B cell (primary cell): ENCODE measurements at regions not wholly inside any gene's neighbourhood (a gene's known extent, or its start where the extent isn't known, plus 50 kb on each side); places are given as distances from the start of the nearest gene placed in this dataset.
"Not testable (repeated sequence)": the region's sequence is repeated elsewhere in the genome, so short reads cannot be mapped to it uniquely, and the experiment has no call there.

Experiments used
- ATAC-seq: fragments of 200-7000 bp; cut with Tn5 transposase; one replicate; pipeline ENCODE4 v1.10.0; 2021; ENCODE audit warnings: low read depth, mild to moderate bottlenecking, moderate number of reproducible peaks, moderate library complexity
- CTCF ChIA-PET: fragments of 350-600 bp; sonication (Branson Sonifier 250); formaldehyde crosslinking; loops from one replicate; lab custom pipeline; 2021; ENCODE audit warnings: antibody characterized with exemption, inconsistent platforms; lab: Charles Lee
- POLR2A ChIA-PET: fragments of 350-600 bp; sonication (Branson Sonifier 250); formaldehyde crosslinking; loops from one replicate; lab custom pipeline; 2021; ENCODE audit warnings: antibody characterized with exemption; lab: Charles Lee
- DNase-seq: peaks from one replicate; pipeline ENCODE4 v3.0.0; 2013
- H2AFZ ChIP-seq: 2 replicates; pipeline ENCODE4 v1.6.1; 2012; ENCODE audit warnings: mild to moderate bottlenecking, low read depth, low read length; ENCODE audit not compliant: insufficient read depth, poor library complexity, severe bottlenecking
- H3K27ac ChIP-seq, 2 donors: 1 replicate in 1 of 2; 2 replicates in 1 of 2; pipeline ENCODE4 v1.5.1; 2012 to 2013; ENCODE audit warnings: low read length in 2 of 2, mild to moderate bottlenecking in 2 of 2, moderate library complexity in 1 of 2
- H3K27me3 ChIP-seq, 4 experiments: fragments of 200-600 bp in 1 of 4; sonication (generic) in 1 of 4; replicated peaks in 1 of 4; 1 replicate in 2 of 4; 2 replicates in 2 of 4; pipeline versions ENCODE4 v1.6.1 to v1.7.0; 2013 to 2016; ENCODE audit warnings: low read length in 3 of 4, mild to moderate bottlenecking in 2 of 4, mixed read lengths in 1 of 4, moderate library complexity in 1 of 4; ENCODE audit not compliant: insufficient read depth in 4 of 4, control insufficient read depth in 3 of 4; ENCODE audit errors: control extremely low read depth in 1 of 4
- H3K36me3 ChIP-seq, 2 experiments: replicated peaks in 1 of 2; 1 replicate in 1 of 2; 2 replicates in 1 of 2; pipeline versions ENCODE4 v1.6.1 to v1.7.1; 2013; ENCODE audit warnings: low read length in 1 of 2; ENCODE audit not compliant: insufficient read depth in 2 of 2, control insufficient read depth in 1 of 2; ENCODE audit errors: control extremely low read depth in 1 of 2, extremely low read depth in 1 of 2
- H3K4me1 ChIP-seq, 2 donors: fragments of 200-600 bp in 1 of 2; sonication (generic) in 1 of 2; 1 replicate in 1 of 2; 2 replicates in 1 of 2; pipeline versions ENCODE4 v1.5.1 to v1.6.1; 2013 to 2017; ENCODE audit warnings: low read length in 2 of 2; ENCODE audit not compliant: control insufficient read depth in 2 of 2, insufficient read depth in 2 of 2
- H3K4me2 ChIP-seq: replicated peaks from 2 replicates; pipeline ENCODE3; 2012; ENCODE audit warnings: mild to moderate bottlenecking, low read depth, low read length; ENCODE audit not compliant: poor library complexity, severe bottlenecking
- H3K4me3 ChIP-seq, 5 experiments: fragments of 200-600 bp in 1 of 5; sonication (generic) in 1 of 5; 1 replicate in 3 of 5; 2 replicates in 2 of 5; pipeline versions ENCODE4 v1.5.1 to v1.7.0; 2011 to 2016; ENCODE audit warnings: low read length in 4 of 5, mild to moderate bottlenecking in 4 of 5, low read depth in 2 of 5, control low read depth in 1 of 5, moderate library complexity in 1 of 5; ENCODE audit not compliant: insufficient read depth in 1 of 5; ENCODE audit errors: control extremely low read depth in 1 of 5, extremely low read depth in 1 of 5
- H3K79me2 ChIP-seq: fragments of 200-600 bp; sonication (generic); one replicate; pipeline ENCODE4 v1.6.0; 2016; ENCODE audit warnings: low read length; ENCODE audit not compliant: control insufficient read depth, insufficient read depth
- H3K9ac ChIP-seq: fragments of 200-600 bp; sonication (generic); 2 replicates; pipeline ENCODE4 v1.6.1; 2017; ENCODE audit warnings: mild to moderate bottlenecking, low read length, moderate library complexity
- H3K9me3 ChIP-seq, 3 donors: one replicate each; pipeline versions ENCODE4 v1.6.1 to v1.7.1; 2013; ENCODE audit warnings: low read length in 2 of 3; ENCODE audit not compliant: control insufficient read depth in 2 of 3, insufficient read depth in 1 of 3; ENCODE audit errors: control extremely low read depth in 1 of 3
- H4K20me1 ChIP-seq: 2 replicates; pipeline ENCODE4 v1.6.0; 2012; ENCODE audit warnings: mild to moderate bottlenecking, low read length; ENCODE audit not compliant: insufficient read depth, control insufficient read depth, poor library complexity, severe bottlenecking
- H3K27ac Mint-ChIP-seq: one replicate; pipeline ENCODE4 v1.8.0; 2021; ENCODE audit warnings: mixed read lengths
- H3K27me3 Mint-ChIP-seq: one replicate; pipeline ENCODE4 v1.8.0; 2021; ENCODE audit warnings: mixed read lengths
- H3K4me1 Mint-ChIP-seq: one replicate; pipeline ENCODE4 v1.8.0; 2021; ENCODE audit warnings: mixed read lengths
- H3K4me3 Mint-ChIP-seq: one replicate; pipeline ENCODE4 v1.8.0; 2021; ENCODE audit warnings: mixed read lengths
- H3K9me3 Mint-ChIP-seq: one replicate; pipeline ENCODE4 v1.8.0; 2022; ENCODE audit warnings: mixed read lengths; ENCODE audit not compliant: insufficient read depth
- EZH2 ChIP-seq: IDR thresholded peaks from 2 replicates; pipeline ENCODE4 v1.6.1; 2012; ENCODE audit warnings: borderline replicate concordance, low read depth, mild to moderate bottlenecking, moderate library complexity, low read length; ENCODE audit not compliant: insufficient read depth, poor library complexity, severe bottlenecking
- WGBS: methylation state at CpG from one replicate; pipeline ENCODE4 v1.1.5; 2013; ENCODE audit warnings: missing lambda C conversion rate; ENCODE audit not compliant: insufficient coverage; 5-methylcytosine and 5-hydroxymethylcytosine counted together
- intact Hi-C: fragments of 100-400 bp; cut with micrococcal nuclease; formaldehyde crosslinking; loops from one replicate; pipeline ENCODE4 v1.10.0; 2022
- TF ChIP-seq, protein P1 (sequence below): fragments of 200-600 bp; IDR thresholded peaks from one replicate; pipeline ENCODE4 v1.8.0; 2022; ENCODE audit warnings: antibody characterized with exemption, mild to moderate bottlenecking

DNA sequence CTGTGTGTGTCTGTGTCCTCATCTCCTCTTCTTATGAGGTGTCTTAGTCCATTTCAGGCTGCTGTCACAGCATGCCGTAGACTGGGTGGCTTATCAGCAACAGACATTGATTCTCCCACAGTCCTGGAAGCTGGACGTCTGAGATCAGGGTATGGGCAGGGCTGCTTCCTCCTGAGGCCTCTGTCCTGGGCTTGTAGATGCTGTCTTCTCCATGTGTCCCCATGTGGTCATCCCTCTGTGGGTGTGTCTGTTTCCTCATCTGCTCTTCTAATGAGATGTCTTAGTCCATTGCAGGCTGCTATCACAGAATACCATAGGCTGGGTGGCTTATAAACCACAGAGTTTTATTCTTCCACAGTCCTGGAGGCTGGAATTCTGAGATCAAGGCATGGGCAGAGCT is 205.0 kb upstream of the USP9Y start:
- ATAC-seq: no peak

GRCh38 chrY:12500096-12500495 is 200.9 kb upstream of the USP9Y start:
- no peaks in the 10 kb centered on the region for H3K4me1 ChIP-seq
- no peak overlapping the region for H3K9ac ChIP-seq
- no peaks in the 10 kb centered on the region for H3K27me3 Mint-ChIP-seq
- no peak overlapping the region for H2AFZ ChIP-seq
- H3K4me3 ChIP-seq: no peak overlapping the region
- intact Hi-C loops: no loop called here
- CTCF ChIA-PET: no interaction called here
- WGBS: 100% methylated on average over 2 of the region's 3 CpGs
- no peak for ATAC-seq
- no peaks in the 10 kb centered on the region for H4K20me1 ChIP-seq
- no peaks in the 10 kb centered on the region for H3K4me1 Mint-ChIP-seq
- no peak overlapping the region for H3K4me2 ChIP-seq
- H3K27me3 ChIP-seq: no peaks in the 10 kb centered on the region
- H3K4me3 Mint-ChIP-seq: no peak overlapping the region
- no peaks in the 10 kb centered on the region for H3K9me3 Mint-ChIP-seq
- TF ChIP-seq, protein P1, sequence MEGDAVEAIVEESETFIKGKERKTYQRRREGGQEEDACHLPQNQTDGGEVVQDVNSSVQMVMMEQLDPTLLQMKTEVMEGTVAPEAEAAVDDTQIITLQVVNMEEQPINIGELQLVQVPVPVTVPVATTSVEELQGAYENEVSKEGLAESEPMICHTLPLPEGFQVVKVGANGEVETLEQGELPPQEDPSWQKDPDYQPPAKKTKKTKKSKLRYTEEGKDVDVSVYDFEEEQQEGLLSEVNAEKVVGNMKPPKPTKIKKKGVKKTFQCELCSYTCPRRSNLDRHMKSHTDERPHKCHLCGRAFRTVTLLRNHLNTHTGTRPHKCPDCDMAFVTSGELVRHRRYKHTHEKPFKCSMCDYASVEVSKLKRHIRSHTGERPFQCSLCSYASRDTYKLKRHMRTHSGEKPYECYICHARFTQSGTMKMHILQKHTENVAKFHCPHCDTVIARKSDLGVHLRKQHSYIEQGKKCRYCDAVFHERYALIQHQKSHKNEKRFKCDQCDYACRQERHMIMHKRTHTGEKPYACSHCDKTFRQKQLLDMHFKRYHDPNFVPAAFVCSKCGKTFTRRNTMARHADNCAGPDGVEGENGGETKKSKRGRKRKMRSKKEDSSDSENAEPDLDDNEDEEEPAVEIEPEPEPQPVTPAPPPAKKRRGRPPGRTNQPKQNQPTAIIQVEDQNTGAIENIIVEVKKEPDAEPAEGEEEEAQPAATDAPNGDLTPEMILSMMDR: no peak
- TF ChIP-seq EZH2: no peak
- H3K9me3 ChIP-seq: no peaks in the 10 kb centered on the region
- POLR2A ChIA-PET: no interaction called here
- H3K27ac Mint-ChIP-seq: no peak overlapping the region
- no peak overlapping the region for H3K27ac ChIP-seq
- no peaks in the 10 kb centered on the region for H3K79me2 ChIP-seq
- no peaks in the 10 kb centered on the region for H3K36me3 ChIP-seq
- DNase-seq: no peak

More for the DNA sequence above, 205.0 kb upstream of the USP9Y start:
- Mint-ChIP-seq H3K27me3 (no peaks in the 10 kb centered on the region), H3K4me3 (no peak overlapping the region), H3K4me1 (no peaks in the 10 kb centered on the region), H3K9me3 (no peaks in the 10 kb centered on the region), H3K27ac (no peak overlapping the region)
- no peaks in the 10 kb centered on the region for H4K20me1 ChIP-seq
- no peaks in the 10 kb centered on the region for H3K27me3 ChIP-seq
- ChIA-PET CTCF (no interaction called here), POLR2A (no interaction called here)
- H3K9me3 ChIP-seq: no peaks in the 10 kb centered on the region
- intact Hi-C loops: no loop called here
- H3K4me2 ChIP-seq: no peak overlapping the region
- H3K4me1 ChIP-seq: no peaks in the 10 kb centered on the region
- H3K36me3 ChIP-seq: no peaks in the 10 kb centered on the region
- H3K27ac ChIP-seq: no peak overlapping the region
- no peak overlapping the region for H3K4me3 ChIP-seq
- H3K79me2 ChIP-seq: no peaks in the 10 kb centered on the region
- WGBS: no CpG with 5 or more reads among the region's 2 CpGs
- TF ChIP-seq EZH2: no peak
- TF ChIP-seq, protein P1: no peak
- H2AFZ ChIP-seq: no peak overlapping the region
- H3K9ac ChIP-seq: no peak overlapping the region
- DNase-seq: no peak

GRCh38 chrY:12504028-12504427 is 197.0 kb upstream of the USP9Y start:
- WGBS: no CpG with 5 or more reads among the region's 4 CpGs
- POLR2A ChIA-PET: not testable (repeated sequence)

More at GRCh38 chrY:12504028-12504427, 197.0 kb upstream of the USP9Y start:
- H3K27ac Mint-ChIP-seq, DNase-seq, H3K27ac ChIP-seq, H3K4me2 ChIP-seq, H3K36me3 ChIP-seq, H3K79me2 ChIP-seq, H3K9me3 ChIP-seq, intact Hi-C loops, H3K4me3 Mint-ChIP-seq, H3K4me1 Mint-ChIP-seq, H3K4me1 ChIP-seq, H4K20me1 ChIP-seq, H2AFZ ChIP-seq, H3K9ac ChIP-seq, H3K4me3 ChIP-seq, CTCF ChIA-PET, H3K27me3 ChIP-seq, H3K27me3 Mint-ChIP-seq, ATAC-seq, H3K9me3 Mint-ChIP-seq: not testable (repeated sequence)
